Femur (tissue), 1 donor: ENCODE measurements at regions not wholly inside any gene's neighbourhood (a gene's known extent, or its start where the extent isn't known, plus 50 kb on each side); places are given as distances from the start of the nearest gene placed in this dataset.
A peak's percentile ranks its signal among the peaks of the same experiment; 100 is the strongest.

Source experiments
- DNase-seq: peaks from one replicate; pipeline ENCODE4 v3.0.0-alpha.2; 2017

DNA sequence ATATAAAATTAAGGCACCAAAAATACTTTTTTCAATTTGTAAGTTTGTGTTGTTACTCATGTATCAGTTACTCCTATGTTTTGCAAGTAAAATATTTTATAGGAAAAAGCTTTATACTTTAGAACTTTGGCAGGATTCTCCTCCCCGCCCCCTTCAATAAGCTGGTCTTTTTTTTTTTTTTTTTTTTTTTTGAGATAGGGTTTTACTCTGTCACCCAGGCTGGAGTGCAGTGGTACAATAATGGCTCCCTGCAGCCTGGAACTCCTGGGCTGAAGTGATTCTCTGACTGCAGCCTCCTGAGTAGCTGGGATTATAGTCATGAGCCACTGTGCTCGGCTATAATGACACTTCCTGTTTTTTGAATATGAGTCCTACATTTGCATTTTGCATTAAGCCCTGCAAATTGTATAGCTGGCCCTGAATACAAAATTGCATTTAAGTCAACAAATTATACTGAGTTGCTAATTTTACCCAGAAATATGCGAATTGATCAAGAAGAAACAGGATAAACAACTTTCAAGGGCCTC lies 192.9 kb downstream of the PIK3R1 start:
- DNase-seq: no peak

DNA sequence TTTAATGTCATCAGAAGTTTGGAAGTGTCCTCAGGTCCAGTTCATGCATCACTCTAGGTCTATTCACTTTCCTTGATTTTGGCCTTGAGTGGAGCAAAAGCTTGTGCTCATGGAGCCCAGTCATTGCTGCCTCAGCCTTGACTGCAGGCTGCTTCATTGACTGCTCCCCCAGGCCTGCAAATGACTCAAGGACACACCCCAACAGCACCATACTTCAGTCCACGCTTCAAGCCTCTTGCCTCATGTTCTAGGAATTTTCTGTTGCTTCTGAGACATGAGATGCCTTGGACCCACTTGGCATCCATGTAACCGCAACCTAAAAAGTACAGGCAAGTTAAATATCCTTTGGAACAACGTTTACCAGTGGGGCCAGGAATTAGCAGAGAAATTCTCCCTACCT lies 193.7 kb downstream of the PIK3R1 start:
- no peak for DNase-seq

DNA sequence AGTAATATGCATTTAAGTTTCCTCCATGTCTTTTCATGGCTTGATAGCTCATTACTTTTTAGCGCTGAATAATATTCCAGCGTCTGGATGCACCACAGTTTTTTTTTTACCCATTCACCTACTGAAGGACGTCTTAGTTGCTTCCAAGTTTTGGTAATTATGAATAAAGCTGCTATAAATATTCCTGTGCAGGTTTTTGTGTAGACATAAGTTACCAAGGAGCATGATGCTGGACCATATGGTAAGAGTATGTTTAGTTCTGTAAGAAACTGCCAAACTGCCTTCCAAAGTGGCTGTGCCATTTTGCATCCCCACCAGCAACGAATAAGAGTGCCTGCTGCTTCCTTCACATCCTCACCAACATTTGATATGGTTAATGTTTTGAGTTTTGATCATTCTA lies 195.6 kb downstream of the PIK3R1 start:
- DNase-seq: no peak

DNA sequence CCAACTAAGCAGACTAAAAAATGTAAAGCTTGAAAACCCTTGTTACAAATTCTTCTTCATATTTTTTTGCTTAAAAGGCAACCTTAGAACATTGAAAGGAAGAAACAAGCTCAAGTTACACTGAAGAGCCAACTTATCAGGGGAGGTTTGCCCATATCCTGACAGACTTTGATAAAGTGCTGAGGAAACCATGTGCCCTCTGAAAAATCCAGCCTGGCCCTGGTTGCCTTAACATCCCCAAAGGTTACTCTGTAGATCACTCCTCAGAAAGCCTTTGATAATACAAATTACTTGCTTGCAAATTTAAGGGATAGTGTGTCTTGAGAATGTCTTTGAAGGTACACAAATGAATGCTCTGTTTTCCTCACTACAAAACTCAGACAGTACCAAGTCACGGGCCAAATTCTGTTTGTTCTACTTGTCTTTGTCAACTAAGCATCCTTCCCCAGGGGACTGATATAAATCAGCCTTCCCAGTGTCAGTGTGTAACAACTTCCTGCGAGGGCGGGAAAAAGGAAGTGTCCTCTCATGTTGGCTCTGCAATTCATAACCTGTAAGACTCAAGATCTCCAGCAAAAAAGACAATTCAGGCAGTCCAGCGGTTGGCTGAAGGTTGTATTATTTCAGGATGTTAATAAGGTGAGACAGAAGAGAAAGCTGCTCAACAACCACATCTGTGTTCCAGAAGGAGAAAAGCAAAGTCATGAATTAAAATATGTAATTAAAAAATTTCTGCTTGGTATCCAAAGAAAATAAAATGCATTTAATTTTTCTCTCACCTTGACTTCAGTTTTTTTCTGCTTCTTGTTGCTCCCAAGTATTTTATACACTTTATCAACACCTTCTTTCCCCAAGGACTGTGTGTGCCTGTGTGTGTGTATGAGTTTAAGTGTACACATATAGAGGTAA lies 199.9 kb downstream of the PIK3R1 start:
- no peak for DNase-seq

DNA sequence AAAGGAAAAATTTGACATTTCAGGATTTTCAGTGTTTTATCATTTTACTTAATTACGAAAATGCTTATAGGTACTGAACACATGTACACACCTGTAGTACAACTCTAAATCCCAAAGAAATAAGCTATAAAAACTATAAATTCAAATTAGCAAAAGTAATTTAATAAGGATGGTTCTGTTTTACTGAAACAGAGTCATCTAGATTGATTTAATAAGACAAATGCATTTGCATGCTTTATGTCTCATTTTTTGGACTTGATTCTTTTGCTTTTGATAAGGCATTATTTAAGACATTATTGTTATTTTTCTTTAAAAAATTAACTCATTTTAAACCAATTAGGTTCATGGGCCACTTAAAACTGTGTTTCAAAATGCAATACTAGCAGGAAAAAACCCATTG lies 201.2 kb downstream of the PIK3R1 start:
- no peak for DNase-seq

DNA sequence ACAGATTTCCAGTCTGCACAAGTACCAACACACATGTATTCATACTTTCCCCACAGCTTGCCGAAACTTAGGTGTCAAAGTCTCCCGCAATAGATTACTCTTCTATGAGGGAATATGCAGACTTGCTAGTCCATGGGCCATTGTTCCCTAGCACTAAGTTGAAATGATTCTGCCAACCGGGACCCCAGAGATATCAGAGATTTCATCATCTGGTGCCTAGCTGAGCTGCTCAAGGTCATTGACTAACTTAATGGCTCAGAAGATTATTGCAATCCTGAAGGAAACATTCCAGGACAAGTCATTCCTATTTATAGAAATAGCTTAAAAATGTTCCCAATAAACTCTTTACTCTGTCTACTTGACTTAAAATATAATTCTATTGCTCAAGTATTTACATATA lies 202.6 kb downstream of the PIK3R1 start:
- DNase-seq: no peak

DNA sequence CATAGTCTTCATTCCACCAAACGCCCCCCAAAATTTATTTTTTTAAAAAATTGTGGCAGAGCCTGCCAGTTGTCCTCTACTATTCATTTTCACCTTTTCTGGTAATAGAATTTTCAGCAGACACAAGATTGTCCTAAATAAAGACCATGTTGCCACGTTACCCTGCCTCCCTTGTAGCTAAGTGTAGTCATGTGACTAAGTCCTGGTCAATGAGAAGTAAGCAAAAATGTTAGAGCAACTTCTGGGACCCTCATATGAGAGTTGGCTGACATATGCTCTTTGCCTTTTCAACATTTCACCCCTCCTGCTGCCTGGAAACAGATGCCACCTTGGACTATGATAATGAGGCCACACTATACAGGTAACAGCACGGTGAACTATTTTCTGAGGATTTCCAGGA lies 203.1 kb downstream of the PIK3R1 start:
- DNase-seq: no peak

DNA sequence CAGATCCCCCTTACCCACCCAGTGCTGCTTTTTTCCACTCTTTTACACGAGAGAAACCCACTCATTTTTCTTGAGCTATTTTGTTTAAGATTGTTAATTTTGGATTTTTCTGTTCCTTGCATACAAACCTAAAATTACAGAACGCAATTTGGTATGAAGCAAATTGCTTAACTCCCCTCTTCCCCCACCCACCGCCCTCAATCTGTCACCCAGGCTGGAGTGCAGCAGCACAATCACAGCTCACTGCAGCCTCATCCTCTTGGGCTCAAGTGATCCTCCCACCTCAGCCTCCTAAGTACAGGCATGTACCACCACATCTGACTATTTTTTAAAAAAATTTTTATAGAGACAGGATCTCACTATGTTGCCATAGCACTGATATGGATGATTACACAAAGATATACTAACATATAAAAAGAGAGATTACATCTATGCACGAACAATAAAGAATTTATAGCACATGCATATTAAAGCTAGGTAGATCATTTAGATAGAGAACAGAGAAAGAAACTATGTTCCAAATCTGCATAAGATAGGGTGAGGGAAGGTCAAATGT lies 203.6 kb downstream of the PIK3R1 start:
- no peak for DNase-seq

DNA sequence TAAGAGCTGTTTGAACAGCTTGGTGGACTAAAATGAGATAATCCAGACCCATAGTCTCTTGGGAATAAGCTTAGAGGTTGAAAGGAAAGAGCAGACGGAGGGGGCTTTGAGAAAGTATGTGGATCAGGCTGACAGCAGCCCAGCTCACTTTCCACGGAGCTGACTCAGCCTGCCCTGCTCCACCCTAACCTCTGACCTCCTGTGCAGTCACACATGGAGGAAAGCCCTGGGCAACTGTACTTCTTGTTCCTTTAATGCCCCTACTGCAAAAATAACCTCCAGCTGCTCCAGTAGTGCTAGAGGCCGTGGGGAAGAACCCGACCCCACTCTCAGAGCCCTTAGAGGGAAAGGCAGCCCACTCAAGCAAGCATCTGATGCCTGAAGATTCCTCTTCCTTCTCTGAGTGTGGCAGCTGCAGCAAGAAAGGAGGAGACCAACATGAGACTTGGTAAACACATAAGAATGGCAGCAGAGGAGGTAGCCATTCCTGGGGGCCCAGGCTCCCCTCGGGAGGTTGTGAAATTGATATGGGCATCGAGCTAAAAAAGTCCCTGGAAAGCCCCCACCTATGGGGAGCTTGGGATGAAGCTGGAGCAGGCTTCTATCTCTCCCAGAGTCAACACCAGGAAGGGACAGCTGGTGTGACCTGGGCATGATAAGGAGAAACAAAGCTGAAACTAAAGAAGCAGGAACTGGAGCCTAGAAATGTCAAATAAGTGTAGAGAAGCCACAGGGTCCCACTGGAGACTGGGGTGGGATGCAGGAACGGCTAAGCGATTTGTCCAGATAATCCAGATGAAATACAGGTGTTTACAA lies 204.3 kb downstream of the PIK3R1 start:
- no peak for DNase-seq

DNA sequence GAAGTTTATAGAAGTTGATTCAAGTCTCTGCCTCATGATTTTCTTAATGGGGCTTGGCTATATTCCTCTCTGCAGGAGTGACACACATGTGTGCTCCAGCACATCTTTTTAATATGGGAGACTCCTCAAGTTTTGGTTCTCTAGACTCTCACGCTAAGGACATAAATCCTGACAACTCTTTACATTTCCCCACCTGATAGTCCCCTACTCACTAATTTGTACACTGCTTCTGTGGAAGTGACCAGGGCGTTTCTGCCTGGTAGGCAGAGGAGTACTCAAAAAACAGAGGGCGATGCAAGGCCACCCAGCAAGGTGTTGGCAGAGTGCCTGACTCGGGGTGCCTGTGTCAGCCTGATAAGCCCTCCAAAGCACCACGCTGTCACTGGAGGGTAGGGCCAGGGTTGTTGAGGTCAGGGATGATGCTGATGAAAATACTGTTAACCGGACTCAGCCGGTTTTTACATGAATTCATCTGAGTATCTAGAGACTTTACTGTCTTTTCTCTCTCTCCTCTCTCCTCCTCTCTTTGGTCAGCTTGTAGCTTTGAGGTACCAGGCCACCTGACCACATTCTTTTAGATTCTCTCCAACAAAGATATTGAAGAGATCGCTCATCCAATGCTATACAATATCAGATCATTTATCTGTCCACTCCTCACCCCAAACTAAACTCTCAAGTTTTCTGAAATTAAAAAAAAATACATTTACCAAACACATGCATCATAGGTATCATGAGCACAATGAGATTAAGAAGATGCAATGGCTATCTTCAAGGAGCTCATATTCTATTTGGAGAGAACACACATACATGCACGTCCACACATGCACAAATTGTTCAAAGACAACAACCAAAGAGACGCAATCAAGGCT lies 205.2 kb downstream of the PIK3R1 start:
- peak; percentile 72 for DNase-seq

DNA sequence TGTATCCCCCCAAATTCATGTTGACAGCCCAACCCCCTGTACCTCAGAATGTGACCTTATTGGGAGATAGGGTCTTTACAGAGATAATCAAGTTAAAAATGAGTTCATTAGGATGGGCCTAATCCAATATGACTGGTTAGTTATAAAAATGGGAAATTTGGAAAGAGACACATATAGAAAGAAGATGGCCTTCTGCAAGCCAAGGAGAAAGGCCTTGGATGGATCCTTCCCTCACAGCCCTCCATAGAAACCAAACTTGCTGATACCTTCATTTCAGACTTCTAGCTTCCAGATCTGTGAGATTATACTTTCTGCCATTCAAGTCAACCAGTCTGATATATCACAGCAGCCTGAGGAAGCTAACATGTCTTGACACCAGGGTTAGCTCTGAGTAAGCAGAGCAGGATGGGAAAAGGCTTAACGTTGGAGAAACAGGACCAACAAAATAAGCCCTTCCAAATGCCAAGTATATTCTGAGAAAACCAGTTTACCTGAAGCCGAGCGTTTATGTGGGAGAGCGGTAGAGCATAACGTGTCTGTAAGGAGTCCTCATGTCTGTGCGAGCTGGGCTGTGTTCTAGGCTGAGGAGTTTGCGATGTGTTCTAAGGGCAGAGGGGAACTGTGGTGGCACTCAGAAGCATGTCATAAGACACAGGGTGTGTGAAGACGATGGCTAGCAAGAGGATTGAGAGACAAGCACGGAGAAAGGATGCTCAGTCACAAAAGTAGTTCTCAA lies 206.1 kb downstream of the PIK3R1 start:
- no peak for DNase-seq

DNA sequence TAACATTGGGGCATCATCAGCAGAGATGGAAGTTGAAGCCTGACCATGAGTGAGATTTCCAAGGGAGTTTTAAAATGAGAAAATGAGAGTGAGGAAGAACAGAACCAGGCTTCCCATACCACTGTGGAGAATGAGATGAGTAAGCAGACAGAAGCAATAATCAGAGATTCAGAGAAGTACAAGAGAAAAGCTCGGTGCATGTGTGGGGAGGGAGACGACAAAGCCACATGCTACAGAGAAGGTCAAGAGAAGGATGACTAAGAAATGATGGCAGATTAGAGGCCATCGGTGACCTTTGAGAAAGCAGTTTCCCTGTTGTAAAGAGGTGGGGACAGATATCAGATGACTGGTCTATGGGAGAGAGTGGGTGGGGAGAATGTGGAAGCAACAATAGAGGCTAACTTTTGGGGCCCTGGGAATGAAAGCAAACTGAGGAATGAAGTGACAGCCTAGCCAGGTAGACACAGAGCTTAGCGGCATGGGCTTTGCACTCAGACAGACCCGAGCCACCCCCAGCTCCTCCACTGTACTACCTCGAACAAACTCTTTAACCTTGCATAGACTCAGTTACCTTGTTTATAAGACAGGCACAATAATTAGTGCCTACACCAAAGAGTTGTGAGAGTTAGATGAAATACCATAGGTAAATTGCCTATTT lies 207.7 kb downstream of the PIK3R1 start:
- no peak for DNase-seq

DNA sequence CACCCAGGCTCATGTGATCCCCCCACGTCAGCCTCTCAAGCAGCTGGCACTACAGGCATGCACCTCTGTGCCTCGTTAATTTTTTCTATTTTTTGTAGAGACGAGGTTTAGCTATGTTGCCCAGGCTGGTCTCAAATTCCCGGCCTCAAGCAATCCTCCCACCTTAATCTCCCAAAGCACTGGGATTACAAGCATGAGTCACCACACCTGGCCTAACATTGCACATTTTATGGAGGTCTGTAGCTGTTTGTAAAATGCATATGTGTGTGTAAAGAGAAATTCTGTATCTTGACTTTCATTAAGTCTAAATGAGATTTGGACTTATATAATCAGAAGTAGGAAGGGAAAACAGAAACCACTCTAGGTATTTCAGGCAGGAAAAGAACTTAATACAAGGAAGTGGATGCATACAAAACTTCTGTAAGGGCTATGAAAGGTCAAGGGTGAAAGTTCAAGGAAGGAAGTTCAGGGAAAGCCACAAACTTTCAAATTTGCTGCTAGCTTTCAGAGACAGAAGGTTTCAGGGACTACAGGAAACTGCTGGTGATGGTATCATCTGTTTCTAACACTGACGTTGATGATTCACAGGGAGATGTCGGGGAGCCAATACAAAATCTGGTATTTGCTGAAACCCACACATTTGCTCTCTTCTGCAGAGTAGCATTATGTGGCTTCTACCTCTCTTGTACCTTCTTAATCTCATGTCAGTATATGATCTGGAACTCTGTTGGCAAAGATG lies 209.4 kb downstream of the PIK3R1 start:
- no peak for DNase-seq

DNA sequence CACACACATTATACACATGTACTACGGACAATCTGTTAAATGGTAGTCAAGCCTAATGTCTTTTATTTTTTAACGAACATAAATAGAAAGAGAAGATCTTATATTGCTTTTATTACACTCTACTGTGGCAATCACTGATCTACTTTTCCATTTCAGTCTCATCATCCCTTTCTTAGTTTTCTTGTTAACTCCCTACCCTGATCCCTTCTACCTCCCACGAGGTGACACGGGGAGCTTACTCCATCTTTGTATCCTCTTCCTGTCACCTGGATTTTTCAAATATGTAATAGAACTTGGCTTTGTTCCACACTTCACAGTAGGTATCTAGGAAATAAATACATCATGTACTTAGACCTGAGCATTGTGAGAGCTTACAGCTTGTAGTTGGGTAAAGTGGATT lies 211.0 kb downstream of the PIK3R1 start:
- no peak for DNase-seq

DNA sequence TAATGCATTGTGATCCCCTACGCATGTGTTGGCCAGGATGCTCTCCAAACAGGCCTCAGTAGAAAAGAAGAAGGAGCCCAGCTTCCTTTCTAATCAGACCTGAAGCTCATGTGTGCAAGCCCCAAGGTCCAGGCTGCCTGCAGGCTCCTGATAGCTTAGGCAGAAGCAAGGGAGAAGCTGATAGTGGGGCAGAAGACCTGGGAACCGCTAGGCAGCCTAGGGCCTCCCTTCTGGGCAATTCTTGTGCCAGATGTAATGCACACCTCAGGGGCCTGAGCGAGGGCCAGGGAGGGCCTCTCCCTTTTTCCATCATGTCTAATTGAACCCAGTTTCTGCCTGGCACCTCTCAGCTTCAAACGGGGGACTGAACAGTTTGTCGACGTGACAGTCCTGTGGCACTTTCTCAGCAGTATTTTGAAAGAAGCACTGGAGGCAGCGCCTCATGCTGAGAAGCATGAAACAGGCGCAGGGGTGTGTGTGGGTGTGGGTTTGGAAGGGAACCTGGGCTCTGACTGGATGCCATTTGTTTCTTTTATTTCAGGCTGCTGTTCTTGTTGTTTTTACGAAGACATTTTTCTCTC lies 212.8 kb downstream of the PIK3R1 start:
- no peak for DNase-seq

DNA sequence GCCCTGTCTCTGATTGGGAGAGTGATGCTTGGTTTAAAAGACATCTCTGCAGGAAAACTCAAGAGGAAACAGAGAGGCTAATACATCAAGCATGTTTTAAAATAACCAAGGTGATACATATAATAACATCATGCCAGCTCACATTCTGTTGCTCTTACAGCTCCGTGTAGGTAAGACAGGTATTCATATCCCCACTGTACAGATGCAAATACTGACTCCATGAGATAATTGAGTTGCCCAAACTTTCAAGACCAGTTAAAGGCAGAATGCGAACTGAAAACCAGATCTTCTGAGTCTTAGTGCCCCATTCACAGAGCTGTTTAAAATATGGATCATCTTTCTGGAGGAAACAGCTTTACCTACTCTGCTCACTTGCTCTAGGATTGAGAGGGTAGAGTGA lies 214.0 kb downstream of the PIK3R1 start:
- no peak for DNase-seq

DNA sequence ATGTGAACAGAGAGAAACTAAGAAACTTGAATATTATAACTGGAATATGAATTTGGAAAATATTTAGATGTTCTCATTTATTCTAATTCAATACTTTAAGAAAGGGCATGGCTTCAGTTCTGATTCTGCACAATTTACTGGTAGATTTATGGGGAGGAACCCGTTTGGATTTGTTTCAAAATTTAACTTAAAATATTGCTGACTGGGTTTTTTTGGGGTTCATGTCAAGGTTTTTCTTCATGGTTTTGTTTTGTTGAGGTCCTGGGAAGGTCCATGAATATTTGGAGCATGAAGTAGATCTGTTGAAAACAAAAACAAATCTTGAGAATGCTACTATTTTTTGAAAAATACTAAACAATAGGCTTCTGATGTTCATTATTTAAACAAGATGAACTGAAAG lies 214.7 kb downstream of the PIK3R1 start:
- DNase-seq: no peak

DNA sequence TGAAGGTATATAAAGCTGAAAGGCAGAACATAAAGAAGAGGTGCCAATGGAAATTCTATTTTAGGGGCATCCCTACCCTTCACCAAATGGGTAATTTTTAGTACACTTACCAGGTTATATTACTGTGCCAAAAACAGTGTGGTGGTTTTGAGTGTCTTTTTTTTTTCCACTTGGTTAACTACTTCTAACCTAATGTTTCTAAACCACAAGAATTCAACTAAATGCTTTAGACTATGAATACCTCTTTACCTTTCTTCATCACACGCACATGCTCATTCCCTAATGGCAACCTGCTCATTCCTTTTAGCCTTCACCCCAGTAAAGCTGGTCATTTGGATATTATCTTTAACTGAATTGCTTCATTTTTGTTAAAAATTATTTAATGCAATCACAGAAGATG lies 215.6 kb downstream of the PIK3R1 start:
- no peak for DNase-seq

DNA sequence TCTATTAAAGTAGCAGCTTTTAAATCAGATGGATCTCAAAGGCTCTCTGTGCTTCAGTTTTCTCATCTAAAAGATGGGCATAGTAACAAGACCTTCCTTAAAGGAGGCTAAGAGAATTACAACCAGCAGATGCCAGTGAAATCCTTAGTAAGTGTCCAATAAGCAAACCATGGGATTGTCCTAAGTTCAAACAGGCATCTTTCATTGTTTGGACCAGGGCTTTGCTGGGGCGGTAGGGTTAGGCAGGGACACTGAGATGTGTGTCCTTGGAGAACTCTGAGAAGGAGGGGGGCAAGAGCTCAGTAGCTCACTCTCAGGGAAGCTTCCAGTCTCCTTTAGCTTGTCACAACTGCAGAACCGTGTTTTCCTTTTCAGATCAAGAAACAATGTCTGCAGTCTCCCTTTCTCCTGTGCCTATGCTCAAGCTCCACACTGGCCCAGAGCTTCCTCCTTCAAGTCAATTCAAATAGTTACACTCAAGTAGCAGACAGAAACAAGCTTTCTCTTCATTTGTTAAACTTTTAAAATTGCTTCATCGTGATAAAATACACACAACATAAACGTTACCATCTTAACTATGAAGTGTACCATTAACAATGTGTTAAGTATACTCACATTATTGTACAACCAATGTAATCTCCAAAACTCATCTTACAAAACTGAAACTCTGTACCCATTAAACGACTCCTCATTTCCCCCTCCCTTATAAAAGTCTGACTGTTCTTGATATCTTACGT lies 216.2 kb downstream of the PIK3R1 start:
- DNase-seq: no peak
